UCSD-AML1 (cell line): ENCODE measurements at regions not wholly inside any gene's neighbourhood (a gene's known extent, or its start where the extent isn't known, plus 50 kb on each side); places are given as distances from the start of the nearest gene placed in this dataset.
A peak's percentile ranks its signal among the peaks of the same experiment; 100 is the strongest.

Experiments used
- DNase-seq: peaks from one replicate; lab custom pipeline; 2025; ENCODE audit not compliant: unreplicated experiment; lab: John Stamatoyannopoulos, UW

GRCh38 chr20:60266177-60266823 is 308.1 kb downstream of the CDH26 start:
- no peak for DNase-seq

GRCh38 chr20:60268491-60268890 is 310.3 kb downstream of the CDH26 start:
- no peak for DNase-seq

GRCh38 chr20:60269573-60270162 is 311.4 kb downstream of the CDH26 start:
- no peak for DNase-seq

- DNase-seq, result no peak
Measured at GRCh38 chr20:60270341-60270740, 312.1 kb downstream of the CDH26 start.

GRCh38 chr20:60271597-60271996 is 313.4 kb downstream of the CDH26 start:
- DNase-seq, result no peak

GRCh38 chr20:60272790-60273189 is 314.6 kb downstream of the CDH26 start:
- DNase-seq, result no peak

GRCh38 chr20:60274717-60275116 is 316.5 kb downstream of the CDH26 start:
- no peak for DNase-seq

GRCh38 chr20:60281295-60281694 is 323.1 kb downstream of the CDH26 start:
- DNase-seq, result no peak

GRCh38 chr20:60283281-60283680 is 325.1 kb downstream of the CDH26 start:
- DNase-seq, result no peak

- no peak for DNase-seq
Measured at GRCh38 chr20:60286764-60287163, 328.5 kb downstream of the CDH26 start.

- DNase-seq, result no peak
Measured at GRCh38 chr20:60288945-60289344, 330.7 kb downstream of the CDH26 start.

- no peak for DNase-seq
Measured at GRCh38 chr20:60292001-60292520, 333.8 kb downstream of the CDH26 start.

- DNase-seq, result peak; percentile 24
Measured at GRCh38 chr20:60294632-60295031, 336.4 kb downstream of the CDH26 start.

GRCh38 chr20:60295214-60295613 is 337.0 kb downstream of the CDH26 start:
- no peak for DNase-seq

- DNase-seq, result no peak
Measured at GRCh38 chr20:60297649-60298048, 339.4 kb downstream of the CDH26 start.

GRCh38 chr20:60298647-60299046 is 340.4 kb downstream of the CDH26 start:
- no peak for DNase-seq

GRCh38 chr20:60299951-60300350 is 341.7 kb downstream of the CDH26 start:
- DNase-seq, result no peak

GRCh38 chr20:60300374-60300773 is 342.2 kb downstream of the CDH26 start:
- no peak for DNase-seq

GRCh38 chr20:60302875-60303274 is 344.7 kb downstream of the CDH26 start:
- no peak for DNase-seq

- DNase-seq, result no peak
Measured at GRCh38 chr20:60304026-60304590, 345.9 kb downstream of the CDH26 start.

GRCh38 chr20:60304931-60305330 is 346.7 kb downstream of the CDH26 start:
- DNase-seq, result no peak

- no peak for DNase-seq
Measured at GRCh38 chr20:60306105-60306504, 347.9 kb downstream of the CDH26 start.
